NCI-H2196 treated with DMSO at 0.1 percent for 48 hours (cell line): ENCODE measurements at regions not wholly inside any gene's neighbourhood (a gene's known extent, or its start where the extent isn't known, plus 50 kb on each side); places are given as distances from the start of the nearest gene placed in this dataset.
"Not testable (repeated sequence)": the region's sequence is repeated elsewhere in the genome, so short reads cannot be mapped to it uniquely, and the experiment has no call there.

Experiments used
- DNase-seq: peaks from one replicate; lab custom pipeline; 2025; ENCODE audit not compliant: unreplicated experiment; lab: John Stamatoyannopoulos, UW

GRCh38 chr7:69467826-69468225 is 130.4 kb upstream of the AUTS2 start:
- no peak for DNase-seq

- no peak for DNase-seq
Measured at GRCh38 chr7:69476416-69476815, 121.9 kb upstream of the AUTS2 start.

- DNase-seq, result no peak
Measured at GRCh38 chr7:69482676-69483075, 115.6 kb upstream of the AUTS2 start.

GRCh38 chr7:69489533-69489932 is 108.7 kb upstream of the AUTS2 start:
- DNase-seq, result no peak

- DNase-seq, result no peak
Measured at GRCh38 chr7:69498671-69499070, 99.6 kb upstream of the AUTS2 start.

- DNase-seq, result no peak
Measured at GRCh38 chr7:69502358-69502757, 95.9 kb upstream of the AUTS2 start.

GRCh38 chr7:69504733-69505420 is 93.4 kb upstream of the AUTS2 start:
- no peak for DNase-seq

GRCh38 chr7:69508736-69509135 is 89.5 kb upstream of the AUTS2 start:
- DNase-seq, result no peak

- DNase-seq, result no peak
Measured at GRCh38 chr7:69510114-69510513, 88.2 kb upstream of the AUTS2 start.

GRCh38 chr7:69515495-69516212 is 82.6 kb upstream of the AUTS2 start:
- DNase-seq, result no peak

- DNase-seq, result no peak
Measured at GRCh38 chr7:69516238-69516820, 81.9 kb upstream of the AUTS2 start.

GRCh38 chr7:69517985-69518704 is 80.1 kb upstream of the AUTS2 start:
- DNase-seq, result no peak

GRCh38 chr7:69518705-69519077 is 79.6 kb upstream of the AUTS2 start:
- no peak for DNase-seq

- DNase-seq, result no peak
Measured at GRCh38 chr7:69526570-69526969, 71.7 kb upstream of the AUTS2 start.

GRCh38 chr7:69527706-69528105 is 70.6 kb upstream of the AUTS2 start:
- DNase-seq, result no peak

GRCh38 chr7:69531050-69531449 is 67.2 kb upstream of the AUTS2 start:
- DNase-seq, result no peak

GRCh38 chr7:69534461-69535041 is 63.7 kb upstream of the AUTS2 start:
- DNase-seq, result no peak

GRCh38 chr7:69537691-69538090 is 60.6 kb upstream of the AUTS2 start:
- no peak for DNase-seq

GRCh38 chr7:69539531-69539930 is 58.7 kb upstream of the AUTS2 start:
- no peak for DNase-seq

- no peak for DNase-seq
Measured at GRCh38 chr7:69540287-69540686, 58.0 kb upstream of the AUTS2 start.

GRCh38 chr7:69541779-69542432 is 56.4 kb upstream of the AUTS2 start:
- not testable (repeated sequence) for DNase-seq
